GM12892 (cell line): ENCODE measurements at regions not wholly inside any gene's neighbourhood (a gene's known extent, or its start where the extent isn't known, plus 50 kb on each side); places are given as distances from the start of the nearest gene placed in this dataset.

Experiments
- POLR2A ChIP-seq: IDR thresholded peaks from 2 replicates; pipeline ENCODE4 v1.6.1; 2011; ENCODE audit warnings: low read depth, low read length, control low read depth
- POLR2AphosphoS5 ChIP-seq: IDR thresholded peaks from 2 replicates; pipeline ENCODE4 v1.6.1; 2011; ENCODE audit warnings: low read depth, low read length, control low read depth
- TAF1 ChIP-seq: IDR thresholded peaks from 2 replicates; pipeline ENCODE4 v1.6.1; 2011; ENCODE audit warnings: low read depth, mild to moderate bottlenecking, control low read depth, low read length, borderline replicate concordance

- TF ChIP-seq POLR2AphosphoS5, result no peak
- TF ChIP-seq POLR2A, result no peak
- TF ChIP-seq TAF1, result no peak
Measured at GRCh38 chr2:2892892-2893291, 484.7 kb downstream of the EIPR1 start.
